ENCODE measurements at regions not wholly inside any gene's neighbourhood (a gene's known extent, or its start where the extent isn't known, plus 50 kb on each side); places are given as distances from the start of the nearest gene placed in this dataset.

- H3K4me3 ChIP-seq: no peak overlapping the region
- no peak overlapping the region for H3K27ac ChIP-seq
These were observed 466.1 kb upstream of the NOVA1 start for GRCh38 chr14:27063959-27064358.

- H3K27ac ChIP-seq: no peak overlapping the region
- no peak overlapping the region for H3K4me3 ChIP-seq
These were observed 468.1 kb upstream of the NOVA1 start for GRCh38 chr14:27065886-27066285.

- H3K27ac ChIP-seq: no peak overlapping the region
- H3K4me3 ChIP-seq: no peak overlapping the region
These were observed 470.1 kb upstream of the NOVA1 start for GRCh38 chr14:27067961-27068360.

- no peak overlapping the region for H3K27ac ChIP-seq
- no peak overlapping the region for H3K4me3 ChIP-seq
These were observed 474.8 kb upstream of the NOVA1 start for GRCh38 chr14:27072589-27072988.

GRCh38 chr14:27075503-27075902, 477.7 kb upstream of the NOVA1 start:
- H3K4me3 ChIP-seq: no peak overlapping the region

GRCh38 chr14:27077214-27077613, 479.4 kb upstream of the NOVA1 start:
- no peak overlapping the region for H3K27ac ChIP-seq

More at GRCh38 chr14:27075503-27075902, 477.7 kb upstream of the NOVA1 start:
- H3K27ac ChIP-seq: no peak overlapping the region

GRCh38 chr14:27077710-27078109, 479.9 kb upstream of the NOVA1 start:
- Histone ChIP-seq H3K4me3 (no peak overlapping the region), H3K27ac (no peak overlapping the region)

More at GRCh38 chr14:27077214-27077613, 479.4 kb upstream of the NOVA1 start:
- H3K4me3 ChIP-seq: no peak overlapping the region

GRCh38 chr14:27078191-27078590, 480.4 kb upstream of the NOVA1 start:
- Histone ChIP-seq H3K4me3 (no peak overlapping the region), H3K27ac (no peak overlapping the region)

- no peak overlapping the region for H3K4me3 ChIP-seq
- no peak overlapping the region for H3K27ac ChIP-seq
These were observed 481.9 kb upstream of the NOVA1 start for GRCh38 chr14:27079716-27080115.

GRCh38 chr14:27085500-27085899, 487.7 kb upstream of the NOVA1 start:
- no peak overlapping the region for H3K4me3 ChIP-seq

GRCh38 chr14:27090716-27091115, 492.9 kb upstream of the NOVA1 start:
- Histone ChIP-seq H3K27ac (no peak overlapping the region), H3K4me3 (no peak overlapping the region)

More at GRCh38 chr14:27085500-27085899, 487.7 kb upstream of the NOVA1 start:
- H3K27ac ChIP-seq: no peak overlapping the region

- H3K27ac ChIP-seq: no peak overlapping the region
- no peak overlapping the region for H3K4me3 ChIP-seq
These were observed 494.1 kb upstream of the NOVA1 start for GRCh38 chr14:27091973-27092372.

- Histone ChIP-seq H3K4me3 (no peak overlapping the region), H3K27ac (no peak overlapping the region)
These were observed 498.3 kb upstream of the NOVA1 start for GRCh38 chr14:27096091-27096490.

GRCh38 chr14:27098451-27098850, 500.6 kb upstream of the NOVA1 start:
- no peak overlapping the region for H3K27ac ChIP-seq
- H3K4me3 ChIP-seq: no peak overlapping the region

- Histone ChIP-seq H3K27ac (no peak overlapping the region), H3K4me3 (no peak overlapping the region)
These were observed 516.3 kb upstream of the NOVA1 start for GRCh38 chr14:27114180-27114579.

- H3K27ac ChIP-seq: no peak overlapping the region
These were observed 525.3 kb upstream of the NOVA1 start for GRCh38 chr14:27123162-27123561.

GRCh38 chr14:27127838-27128237, 530.0 kb upstream of the NOVA1 start:
- H3K4me3 ChIP-seq: no peak overlapping the region

More at GRCh38 chr14:27123162-27123561, 525.3 kb upstream of the NOVA1 start:
- no peak overlapping the region for H3K4me3 ChIP-seq

GRCh38 chr14:27134200-27134599, 536.4 kb upstream of the NOVA1 start:
- Histone ChIP-seq H3K4me3 (no peak overlapping the region), H3K27ac (no peak overlapping the region)

More at GRCh38 chr14:27127838-27128237, 530.0 kb upstream of the NOVA1 start:
- H3K27ac ChIP-seq: no peak overlapping the region

GRCh38 chr14:27145170-27145569, 547.3 kb upstream of the NOVA1 start:
- H3K4me3 ChIP-seq: no peak overlapping the region

GRCh38 chr14:27148143-27148542, 550.3 kb upstream of the NOVA1 start:
- H3K27ac ChIP-seq: no peak overlapping the region
- no peak overlapping the region for H3K4me3 ChIP-seq

More at GRCh38 chr14:27145170-27145569, 547.3 kb upstream of the NOVA1 start:
- H3K27ac ChIP-seq: no peak overlapping the region

- no peak overlapping the region for H3K27ac ChIP-seq
- H3K4me3 ChIP-seq: no peak overlapping the region
These were observed 566.3 kb upstream of the NOVA1 start for GRCh38 chr14:27164139-27164538.

GRCh38 chr14:27175489-27175888, 577.7 kb upstream of the NOVA1 start:
- Histone ChIP-seq H3K27ac (no peak overlapping the region), H3K4me3 (no peak overlapping the region)

Measured in skin epidermis (tissue), 12 donors.